ENCODE measurements at regions not wholly inside any gene's neighbourhood (a gene's known extent, or its start where the extent isn't known, plus 50 kb on each side); places are given as distances from the start of the nearest gene placed in this dataset.

GRCh38 chr2:177028296-177028695 lies 184.3 kb upstream of the HNRNPA3 start:
- TF ChIP-seq CTCF (IDR thresholded peaks at IDR 0.05) (no peak), CDX4 (CRISPR knock-in tag; IDR thresholded peaks at IDR 0.05; ENCODE audit: borderline replicate concordance) (no peak), ATF3 (CRISPR knock-in tag; conservative IDR thresholded peaks at IDR 0.05) (no peak), AFF4 (CRISPR knock-in tag; IDR thresholded peaks at IDR 0.05; ENCODE audit: borderline replicate concordance) (no peak), ATF1 (CRISPR knock-in tag; IDR thresholded peaks at IDR 0.05) (no peak), TCF7 (CRISPR knock-in tag; IDR thresholded peaks at IDR 0.05; ENCODE audit: low read depth) (no peak)

Measured in WTC11 (cell line).